Heart left ventricle (tissue), 16 donors: ENCODE measurements at regions not wholly inside any gene's neighbourhood (a gene's known extent, or its start where the extent isn't known, plus 50 kb on each side); places are given as distances from the start of the nearest gene placed in this dataset.
A peak's percentile ranks its signal among the peaks of the same experiment; 100 is the strongest.

Source experiments
- ATAC-seq, 4 donors: fragments of 200-7000 bp; cut with Tn5 transposase; one replicate each; pipeline ENCODE4 v1.9.1; 2020 to 2022; ENCODE audit warnings: moderate library complexity in 4 of 4, mild to moderate bottlenecking in 3 of 4, moderate number of reproducible peaks in 1 of 4
- DNase-seq, 5 donors: peaks; one replicate each; pipeline ENCODE4 v3.0.0-alpha.2; 2020
- H3K27ac ChIP-seq, 12 donors: fragments of 200-600 bp; sonication (generic) in 4 of 12; one replicate each; pipeline versions ENCODE4 v1.5.0 to v1.8.0; 2016 to 2022; ENCODE audit warnings: mild to moderate bottlenecking in 2 of 12
- H3K27me3 ChIP-seq, 9 donors: fragments of 200-600 bp; sonication (generic) in 2 of 9; one replicate each; pipeline versions ENCODE4 v1.5.1 to v1.8.0; 2016 to 2022; ENCODE audit warnings: mild to moderate bottlenecking in 3 of 9
- H3K36me3 ChIP-seq, 9 donors: fragments of 200-600 bp; sonication (generic) in 2 of 9; one replicate each; pipeline versions ENCODE4 v1.5.0 to v1.8.0; 2018 to 2022; ENCODE audit warnings: mild to moderate bottlenecking in 2 of 9
- H3K4me1 ChIP-seq, 12 donors: fragments of 200-600 bp; sonication (generic) in 4 of 12; one replicate each; pipeline versions ENCODE4 v1.5.0 to v1.8.0; 2016 to 2022; ENCODE audit warnings: mild to moderate bottlenecking in 3 of 12
- H3K4me3 ChIP-seq, 12 donors: fragments of 200-600 bp; sonication (generic) in 4 of 12; one replicate each; pipeline versions ENCODE4 v1.5.0 to v1.8.0; 2017 to 2022; ENCODE audit warnings: mild to moderate bottlenecking in 9 of 12, moderate library complexity in 4 of 12
- H3K9me3 ChIP-seq, 12 donors: fragments of 200-600 bp; sonication (generic) in 4 of 12; one replicate each; pipeline versions ENCODE4 v1.5.0 to v1.8.0; 2016 to 2022; ENCODE audit warnings: mild to moderate bottlenecking in 1 of 12
- POLR2A ChIP-seq, 2 donors: fragments of 450-650 bp; IDR thresholded peaks; one replicate each; pipeline ENCODE4 v1.6.1; 2017; ENCODE audit warnings: antibody characterized with exemption in 2 of 2, mild to moderate bottlenecking in 2 of 2, moderate library complexity in 2 of 2
- WGBS, 4 donors: extraction: QIAGEN DNeasy Blood & Tissue Kit in 2 of 4; methylation state at CpG; one replicate each; pipeline versions ENCODE4 v1.1.5 to v1.1.7; 2013 to 2018; 5-methylcytosine and 5-hydroxymethylcytosine counted together
- intact Hi-C, 10 donors: fragments of 100-400 bp; cut with DNase I; formaldehyde crosslinking; loops; one replicate each; pipeline versions ENCODE4 v1.11.1 to v1.14.2; 2022
- TF ChIP-seq, protein P1 (sequence below), 12 donors: fragments of 200-600 bp; sonication (generic) in 4 of 12; IDR thresholded peaks; one replicate each; pipeline versions ENCODE4 v1.5.0 to v1.8.0; 2018 to 2022; ENCODE audit warnings: antibody characterized with exemption in 12 of 12, mild to moderate bottlenecking in 5 of 12
- donor health status: ischemic (EF 13 %, LVEDD 7.1; RV severe dilation, severe dysfunction).
- donor health status: healthy with polysubstance abuse.
- donor health status: DM: no; HTN: yes; CAD: no.
- donor health status: DM: no; HTN: no; CAD: no.
- donor health status: ischemic (EF 25% LVEDD 6.9; RV normal size, moderate dysfunction).
- donor health status: ischemic (EF 25% LVEDD 5.7; RV mildly dilated, moderate dysfunction).
- donor health status: healthy.
- donor health status: DM: yes; HTN: yes; CAD: no.
- donor health status: ischemic (EF 35%, LVEDD 5.7; RV mildly dilated, moderate dysfunction).
- donor health status: nonischemic (EF 11% LVEDD 7.7; RV severe dilation, severe dysfunction).
- donor health status: DM: yes; HTN: yes; CAD: no.
- donor health status: PGD.
- donor health status: ischemic (EF 29% LVEDD 5.4; RV normal size, mild dysfunction).
- donor health status: nonischemic (EF 23%, LVEDD 6.1; RV moderate dilation, normal function).

DNA sequence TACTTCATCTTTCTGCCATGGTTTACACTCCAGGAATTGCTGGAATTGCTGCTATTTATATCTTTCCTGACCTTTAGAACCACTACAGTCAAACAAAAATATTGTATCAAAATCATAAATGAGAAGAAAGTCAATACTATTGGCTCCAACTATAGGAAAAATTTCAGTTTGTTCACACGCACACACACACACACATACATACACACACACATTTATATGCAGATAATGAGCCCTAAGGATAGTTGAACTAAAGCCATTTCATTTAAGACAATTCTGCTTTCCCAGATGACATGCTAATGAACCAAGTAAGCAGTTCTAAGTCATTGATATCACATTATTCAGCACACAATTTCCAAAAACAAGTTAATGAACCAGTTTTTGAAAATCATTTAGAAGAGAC, 627.3 kb downstream of the PLOD2 start:
- no peaks in the 10 kb centered on the region for H3K9me3 ChIP-seq
- H3K36me3 ChIP-seq = no peaks in the 10 kb centered on the region
- H3K4me1 ChIP-seq = peaks cover 0 to 16% (median 0%) of the 10 kb centered on the region in 12 donors
- WGBS, 4 donors = 53 to 82% (median 65%) methylated on average over 1 of the region's 1 CpG
- H3K27me3 ChIP-seq = no peaks in the 10 kb centered on the region
- DNase-seq (no peak), ATAC-seq (no peak)
- TF ChIP-seq POLR2A (IDR thresholded peaks at IDR 0.05) = no peak
- TF ChIP-seq, protein P1, sequence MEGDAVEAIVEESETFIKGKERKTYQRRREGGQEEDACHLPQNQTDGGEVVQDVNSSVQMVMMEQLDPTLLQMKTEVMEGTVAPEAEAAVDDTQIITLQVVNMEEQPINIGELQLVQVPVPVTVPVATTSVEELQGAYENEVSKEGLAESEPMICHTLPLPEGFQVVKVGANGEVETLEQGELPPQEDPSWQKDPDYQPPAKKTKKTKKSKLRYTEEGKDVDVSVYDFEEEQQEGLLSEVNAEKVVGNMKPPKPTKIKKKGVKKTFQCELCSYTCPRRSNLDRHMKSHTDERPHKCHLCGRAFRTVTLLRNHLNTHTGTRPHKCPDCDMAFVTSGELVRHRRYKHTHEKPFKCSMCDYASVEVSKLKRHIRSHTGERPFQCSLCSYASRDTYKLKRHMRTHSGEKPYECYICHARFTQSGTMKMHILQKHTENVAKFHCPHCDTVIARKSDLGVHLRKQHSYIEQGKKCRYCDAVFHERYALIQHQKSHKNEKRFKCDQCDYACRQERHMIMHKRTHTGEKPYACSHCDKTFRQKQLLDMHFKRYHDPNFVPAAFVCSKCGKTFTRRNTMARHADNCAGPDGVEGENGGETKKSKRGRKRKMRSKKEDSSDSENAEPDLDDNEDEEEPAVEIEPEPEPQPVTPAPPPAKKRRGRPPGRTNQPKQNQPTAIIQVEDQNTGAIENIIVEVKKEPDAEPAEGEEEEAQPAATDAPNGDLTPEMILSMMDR (IDR thresholded peaks at IDR 0.05) = no peak
- intact Hi-C loops = no loop called here
- H3K4me3 ChIP-seq = no peak overlapping the region
- H3K27ac ChIP-seq = peak overlapping the region in 2 of 12 donors; percentile 4 to 18

GRCh38 chr3:145536461-145536860, 624.5 kb downstream of the PLOD2 start:
- H3K9me3 ChIP-seq = peaks cover 0 to 11% (median 0%) of the 10 kb centered on the region in 12 donors
- H3K4me1 ChIP-seq = peaks cover 0 to 16% (median 0%) of the 10 kb centered on the region in 12 donors
- DNase-seq = no peak
- H3K27me3 ChIP-seq = no peaks in the 10 kb centered on the region
- TF ChIP-seq, protein P1 (IDR thresholded peaks at IDR 0.05) = no peak
- no peak for TF ChIP-seq POLR2A (IDR thresholded peaks at IDR 0.05)
- intact Hi-C loops = no loop called here
- H3K36me3 ChIP-seq = no peaks in the 10 kb centered on the region
- no peak for ATAC-seq
- H3K4me3 ChIP-seq = no peak overlapping the region
- no peak overlapping the region for H3K27ac ChIP-seq

GRCh38 chr3:145550522-145550921, 610.5 kb downstream of the PLOD2 start:
- 0 to 35% (median 0%) methylated on average over 1 of the region's 1 CpG for WGBS, 4 donors
- H3K27ac ChIP-seq = no peak overlapping the region
- DNase-seq = no peak
- H3K36me3 ChIP-seq = no peaks in the 10 kb centered on the region
- H3K4me1 ChIP-seq = no peaks in the 10 kb centered on the region
- H3K9me3 ChIP-seq = peaks cover 0 to under 1% (median 0%) of the 10 kb centered on the region in 12 donors
- no peaks in the 10 kb centered on the region for H3K27me3 ChIP-seq
- intact Hi-C loops = no loop called here
- ATAC-seq = no peak
- no peak overlapping the region for H3K4me3 ChIP-seq
- TF ChIP-seq, protein P1 (IDR thresholded peaks at IDR 0.05) = no peak
- TF ChIP-seq POLR2A (IDR thresholded peaks at IDR 0.05) = no peak

DNA sequence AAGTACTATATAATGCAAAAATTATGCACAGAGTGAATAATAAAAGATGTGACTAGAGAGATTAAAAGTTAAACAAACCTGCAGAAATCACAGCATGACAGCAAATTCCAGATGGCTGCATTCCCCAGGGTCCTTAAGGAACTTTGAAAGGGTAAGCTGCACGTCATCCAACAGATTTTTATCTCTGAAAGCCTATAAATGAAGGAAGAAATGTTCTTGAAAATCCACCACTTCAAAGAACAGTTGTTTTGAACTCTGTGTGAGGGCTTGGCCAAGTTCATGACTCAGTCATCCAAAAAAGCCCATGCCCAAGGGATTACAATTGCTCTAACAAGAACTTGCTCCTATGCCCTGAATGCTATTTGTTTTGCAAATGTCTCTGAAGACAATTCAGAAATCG, 603.6 kb downstream of the PLOD2 start:
- Histone ChIP-seq H3K27me3 (no peaks in the 10 kb centered on the region), H3K36me3 (no peaks in the 10 kb centered on the region), H3K4me1 (peaks cover 0 to 3% (median 0%) of the 10 kb centered on the region in 12 donors), H3K27ac (no peak overlapping the region), H3K4me3 (no peak overlapping the region), H3K9me3 (peaks cover 0 to 15% (median 1%) of the 10 kb centered on the region in 12 donors)
- DNase-seq = no peak
- intact Hi-C loops = no loop called here
- TF ChIP-seq, protein P1 (IDR thresholded peaks at IDR 0.05) = no peak
- no peak for TF ChIP-seq POLR2A (IDR thresholded peaks at IDR 0.05)
- 20 to 46% (median 36%) methylated on average over 2 of the region's 2 CpGs for WGBS, 4 donors
- peak in 3 of 4 donors; percentile 18 to 76 (median 61) for ATAC-seq
